ENCODE measurements at regions not wholly inside any gene's neighbourhood (a gene's known extent, or its start where the extent isn't known, plus 50 kb on each side); places are given as distances from the start of the nearest gene placed in this dataset.

- CTCF ChIA-PET, result no interaction called here
- DNase-seq, result no peak
- H3K9me2 ChIP-seq, result no peaks in the 10 kb centered on the region
- no peaks in the 10 kb centered on the region for H3K27me3 ChIP-seq (ENCODE audit: insufficient read depth)
- H3K79me2 ChIP-seq (ENCODE audit: insufficient read depth), result no peaks in the 10 kb centered on the region
- H3F3A ChIP-seq (replicated peaks; ENCODE audit: insufficient read depth), result no peaks in the 10 kb centered on the region
- POLR2A ChIA-PET, result no interaction called here
- TF ChIP-seq FOSL2 (IDR thresholded peaks at IDR 0.05; ENCODE audit: borderline replicate concordance, low read depth), result peak; percentile 16; the same call in 1 of the 2 replicates
- no peak for TF ChIP-seq GABPA (IDR thresholded peaks at IDR 0.05; ENCODE audit: low read depth)
- TF ChIP-seq YY1 (IDR thresholded peaks at IDR 0.05; ENCODE audit: low read depth), result no peak
- no peak for TF ChIP-seq JUND (IDR thresholded peaks at IDR 0.05)
- no peak for TF ChIP-seq RAD21 (IDR thresholded peaks at IDR 0.05; ENCODE audit: low read length)
- TF ChIP-seq RFX5 (IDR thresholded peaks at IDR 0.05; ENCODE audit: low read length), result no peak
- no peaks in the 10 kb centered on the region for H3K9me3 ChIP-seq
- no peaks in the 10 kb centered on the region for H4K20me1 ChIP-seq (ENCODE audit: insufficient read depth)
- no peaks in the 10 kb centered on the region for H3K36me3 ChIP-seq (replicated peaks in 1 of 2; ENCODE audit: control insufficient read depth in 1 of 2, insufficient read depth in 2 of 2, low read length in 1 of 2)
- no peak overlapping the region for H3K9ac ChIP-seq
- no peak overlapping the region for H3K4me3 ChIP-seq (ENCODE audit: low read depth in 2 of 2, low read length in 1 of 2)
- H3K27ac ChIP-seq (ENCODE audit: low read depth in 2 of 2, low read length in 1 of 2), result no peak overlapping the region
- H3K4me2 ChIP-seq, result no peak overlapping the region
- no peak overlapping the region for H2AFZ ChIP-seq (ENCODE audit: low read depth)
- no peaks in the 10 kb centered on the region for H3K4me1 ChIP-seq (ENCODE audit: control insufficient read depth in 1 of 2, insufficient read depth in 2 of 2, low read depth in 1 of 2, low read length in 1 of 2)
- WGBS (ENCODE audit: low lambda C conversion rate), result 26% methylated on average over 3 of the region's 3 CpGs
Observed at GRCh38 chr5:61866930-61867329, 439.1 kb upstream of the KIF2A start.

- TF ChIP-seq RCOR1 (IDR thresholded peaks at IDR 0.05; ENCODE audit: low read length), result no peak
- no peak for TF ChIP-seq GATA2 (CRISPR knock-in tag; IDR thresholded peaks at IDR 0.05)
- TF ChIP-seq RAD21 (IDR thresholded peaks at IDR 0.05; ENCODE audit: low read length), result no peak
- TF ChIP-seq TCF12 (IDR thresholded peaks at IDR 0.05), result no peak
- TF ChIP-seq RXRA (IDR thresholded peaks at IDR 0.05; ENCODE audit: borderline replicate concordance, low read depth), result no peak
- no peak for TF ChIP-seq EP300 (IDR thresholded peaks at IDR 0.05; ENCODE audit: borderline replicate concordance in 1 of 2, low read depth in 1 of 2, low read length in 1 of 2)
- Histone ChIP-seq H3K79me2 (ENCODE audit: insufficient read depth) (no peaks in the 10 kb centered on the region), H3K9me3 (no peaks in the 10 kb centered on the region), H3K9me2 (no peaks in the 10 kb centered on the region), H3K27ac (ENCODE audit: low read depth in 2 of 2, low read length in 1 of 2) (no peak overlapping the region), H3K27me3 (ENCODE audit: insufficient read depth) (no peaks in the 10 kb centered on the region), H3K4me1 (ENCODE audit: control insufficient read depth in 1 of 2, insufficient read depth in 2 of 2, low read depth in 1 of 2, low read length in 1 of 2) (no peaks in the 10 kb centered on the region), H3K4me3 (ENCODE audit: low read depth in 2 of 2, low read length in 1 of 2) (no peak overlapping the region), H3K36me3 (replicated peaks in 1 of 2; ENCODE audit: control insufficient read depth in 1 of 2, insufficient read depth in 2 of 2, low read length in 1 of 2) (no peaks in the 10 kb centered on the region), H3K9ac (no peak overlapping the region), H3K4me2 (no peak overlapping the region), H4K20me1 (ENCODE audit: insufficient read depth) (no peaks in the 10 kb centered on the region), H2AFZ (ENCODE audit: low read depth) (no peak overlapping the region), H3F3A (replicated peaks; ENCODE audit: insufficient read depth) (no peaks in the 10 kb centered on the region)
- ChIA-PET POLR2A (no interaction called here), CTCF (no interaction called here)
- DNase-seq, result no peak
- 72% methylated on average over 2 of the region's 2 CpGs for WGBS (ENCODE audit: low lambda C conversion rate)
Observed at GRCh38 chr5:61869333-61869732, 436.7 kb upstream of the KIF2A start.

GRCh38 chr5:61878471-61878870 is 427.5 kb upstream of the KIF2A start:
- Histone ChIP-seq H3K4me1 (ENCODE audit: control insufficient read depth in 1 of 2, insufficient read depth in 2 of 2, low read depth in 1 of 2, low read length in 1 of 2) (peaks cover 0 to 4% of the 10 kb centered on the region in 2 experiments; a peak in 1 of 4 replicates), H3K36me3 (replicated peaks in 1 of 2; ENCODE audit: control insufficient read depth in 1 of 2, insufficient read depth in 2 of 2, low read length in 1 of 2) (no peaks in the 10 kb centered on the region), H3K27me3 (ENCODE audit: insufficient read depth) (no peaks in the 10 kb centered on the region), H3F3A (replicated peaks; ENCODE audit: insufficient read depth) (no peaks in the 10 kb centered on the region), H4K20me1 (ENCODE audit: insufficient read depth) (no peaks in the 10 kb centered on the region), H2AFZ (ENCODE audit: low read depth) (no peak overlapping the region), H3K9me3 (no peaks in the 10 kb centered on the region), H3K4me2 (no peak overlapping the region), H3K4me3 (ENCODE audit: low read depth in 2 of 2, low read length in 1 of 2) (no peak overlapping the region), H3K79me2 (ENCODE audit: insufficient read depth) (no peaks in the 10 kb centered on the region), H3K9me2 (no peaks in the 10 kb centered on the region), H3K27ac (ENCODE audit: low read depth in 2 of 2, low read length in 1 of 2) (peak overlapping the region in 1 of 2 experiments; percentile 11; a peak in 1 of 4 replicates), H3K9ac (no peak overlapping the region)
- no peak for TF ChIP-seq RXRA (IDR thresholded peaks at IDR 0.05; ENCODE audit: borderline replicate concordance, low read depth)
- TF ChIP-seq RFX5 (IDR thresholded peaks at IDR 0.05; ENCODE audit: low read length), result no peak
- TF ChIP-seq TCF12 (IDR thresholded peaks at IDR 0.05), result no peak
- TF ChIP-seq FOXJ3 (CRISPR knock-in tag; IDR thresholded peaks at IDR 0.05), result 0 out of 2 replicates have a peak, but pooled peaks have one; percentile 13
- TF ChIP-seq NFIC (IDR thresholded peaks at IDR 0.05; ENCODE audit: borderline replicate concordance), result no peak
- TF ChIP-seq MEF2A (IDR thresholded peaks at IDR 0.05; ENCODE audit: borderline replicate concordance, low read depth), result no peak
- TF ChIP-seq CHD2 (IDR thresholded peaks at IDR 0.05; ENCODE audit: low read length, partially characterized antibody), result no peak
- peak; percentile 15 for DNase-seq
- WGBS (ENCODE audit: low lambda C conversion rate), result 67% methylated on average over 3 of the region's 3 CpGs
- ChIA-PET CTCF (interaction anchor here (0.6 kb wide), 1 partner anchor 547 kb away, joined by 3 read pairs; the partner anchor contains the start of gene ZSWIM6), POLR2A (no interaction called here)
